Pancreas (tissue), 10 donors: ENCODE measurements at regions not wholly inside any gene's neighbourhood (a gene's known extent, or its start where the extent isn't known, plus 50 kb on each side); places are given as distances from the start of the nearest gene placed in this dataset.

Source experiments
- ATAC-seq, 4 donors: fragments of 200-7000 bp; cut with Tn5 transposase; one replicate each; pipeline versions ENCODE4 v1.8.0 to v1.9.1; 2020; ENCODE audit warnings: mild to moderate bottlenecking in 4 of 4, moderate library complexity in 4 of 4
- DNase-seq, 6 donors: peaks; one replicate each; pipeline ENCODE4 v3.0.0-alpha.2; 2020
- FAIRE-seq: peaks from 2 replicates; lab custom pipeline; 2012; peaks lifted over from hg19 to GRCh38; lab: Jason Lieb, UNC
- H3K27ac ChIP-seq, 4 donors: fragments of 200-600 bp; sonication (generic); 1 replicate in 3 of 4; 2 replicates in 1 of 4; pipeline versions ENCODE4 v1.5.0 to v1.8.0; 2020
- H3K27me3 ChIP-seq, 4 donors: fragments of 200-600 bp; one replicate each; pipeline ENCODE4 v1.8.0; 2021
- H3K36me3 ChIP-seq, 3 donors: fragments of 200-600 bp; sonication (generic) in 1 of 3; one replicate each; pipeline versions ENCODE4 v1.5.0 to v1.8.0; 2020 to 2021
- H3K4me1 ChIP-seq, 3 donors: fragments of 200-600 bp; one replicate each; pipeline ENCODE4 v1.8.0; 2021
- H3K4me3 ChIP-seq, 4 donors: fragments of 200-600 bp; sonication (generic) in 2 of 4; one replicate each; pipeline versions ENCODE4 v1.5.0 to v1.8.0; 2020 to 2021
- H3K9me3 ChIP-seq, 4 donors: fragments of 200-600 bp; one replicate each; pipeline ENCODE4 v1.8.0; 2021
- CTCF ChIP-seq, 4 donors: fragments of 200-600 bp; sonication (generic) in 3 of 4; IDR thresholded peaks; one replicate each; pipeline versions ENCODE4 v1.5.0 to v1.8.0; 2021; ENCODE audit warnings: antibody characterized with exemption in 4 of 4
- WGBS, 2 donors: extraction: QIAGEN DNeasy Blood & Tissue Kit; methylation state at CpG; one replicate each; pipeline ENCODE4 v1.1.7; 2013; 5-methylcytosine and 5-hydroxymethylcytosine counted together
- intact Hi-C, 3 donors: fragments of 100-400 bp; cut with DNase I; formaldehyde crosslinking; loops; one replicate each; pipeline versions ENCODE4 v1.11.1 to v1.14.2; 2022
- donor health status: healthy with polysubstance abuse.
- donor health status: DM: no; HTN: no; CAD: no; lungs with moderate emphysema.
- donor health status: DM: no; HTN: no; CAD: no.
- donor health status: control.
- donor health status: control.
- donor health status: Bipolar disorder and iron deficiency.
- donor health status: DM: yes; HTN: yes; CAD: no.
- donor health status: DM: no; HTN: no; CAD: no.
- donor health status: DM: no; HTN: no; CAD: no.
- donor health status: DM: yes; HTN: yes; CAD: no.

- H3K4me3 ChIP-seq = no peak overlapping the region
- DNase-seq = no peak
- no peaks in the 10 kb centered on the region for H3K4me1 ChIP-seq
- no peak for FAIRE-seq
- H3K27ac ChIP-seq = no peak overlapping the region
- no peak for ATAC-seq
- H3K9me3 ChIP-seq = no peaks in the 10 kb centered on the region
- H3K36me3 ChIP-seq = no peaks in the 10 kb centered on the region
- intact Hi-C loops = no loop called here
- 35 to 68% methylated on average over 6 of the region's 6 CpGs for WGBS, 2 donors
- no peaks in the 10 kb centered on the region for H3K27me3 ChIP-seq
- no peak for TF ChIP-seq CTCF (IDR thresholded peaks at IDR 0.05)
Measured at GRCh38 chr7:145850636-145851035, 266.0 kb upstream of the CNTNAP2 start.

- DNase-seq = no peak
- no peak for TF ChIP-seq CTCF (IDR thresholded peaks at IDR 0.05)
- WGBS, 2 donors = 24 to 37% methylated on average over 1 of the region's 1 CpG
Measured at GRCh38 chr7:145848691-145849090, 267.9 kb upstream of the CNTNAP2 start.

GRCh38 chr7:145845345-145845744, 271.3 kb upstream of the CNTNAP2 start:
- no peaks in the 10 kb centered on the region for H3K9me3 ChIP-seq
- ATAC-seq (no peak), DNase-seq (no peak), FAIRE-seq (no peak)
- H3K27me3 ChIP-seq = no peaks in the 10 kb centered on the region
- H3K27ac ChIP-seq = no peak overlapping the region
- H3K36me3 ChIP-seq = no peaks in the 10 kb centered on the region
- intact Hi-C loops = no loop called here
- no peaks in the 10 kb centered on the region for H3K4me1 ChIP-seq
- 38 to 49% methylated on average over 6 of the region's 6 CpGs for WGBS, 2 donors
- no peak for TF ChIP-seq CTCF (IDR thresholded peaks at IDR 0.05)
- H3K4me3 ChIP-seq = no peak overlapping the region

More at GRCh38 chr7:145848691-145849090, 267.9 kb upstream of the CNTNAP2 start:
- ATAC-seq (no peak), FAIRE-seq (no peak)
- H3K27ac ChIP-seq = no peak overlapping the region
- H3K4me1 ChIP-seq = no peaks in the 10 kb centered on the region
- no peaks in the 10 kb centered on the region for H3K36me3 ChIP-seq
- no peaks in the 10 kb centered on the region for H3K9me3 ChIP-seq
- intact Hi-C loops = no loop called here
- H3K27me3 ChIP-seq = no peaks in the 10 kb centered on the region
- H3K4me3 ChIP-seq = no peak overlapping the region

GRCh38 chr7:145839814-145840213, 276.8 kb upstream of the CNTNAP2 start:
- no peak overlapping the region for H3K4me3 ChIP-seq
- 69 to 92% methylated on average over 1 of the region's 1 CpG for WGBS, 2 donors
- no peak for DNase-seq
- intact Hi-C loops = no loop called here
- H3K27me3 ChIP-seq = no peaks in the 10 kb centered on the region
- H3K36me3 ChIP-seq = no peaks in the 10 kb centered on the region
- ATAC-seq = no peak
- TF ChIP-seq CTCF (IDR thresholded peaks at IDR 0.05) = no peak
- H3K27ac ChIP-seq = no peak overlapping the region
- no peaks in the 10 kb centered on the region for H3K4me1 ChIP-seq
- H3K9me3 ChIP-seq = no peaks in the 10 kb centered on the region
- no peak for FAIRE-seq

- intact Hi-C loops = no loop called here
- DNase-seq (no peak), ATAC-seq (no peak), FAIRE-seq (no peak)
- Histone ChIP-seq H3K4me3 (no peak overlapping the region), H3K36me3 (no peaks in the 10 kb centered on the region), H3K27ac (no peak overlapping the region), H3K4me1 (no peaks in the 10 kb centered on the region), H3K9me3 (no peaks in the 10 kb centered on the region), H3K27me3 (no peaks in the 10 kb centered on the region)
- WGBS, 2 donors = 50 to 61% methylated on average over 4 of the region's 4 CpGs
- TF ChIP-seq CTCF (IDR thresholded peaks at IDR 0.05) = no peak
Measured at GRCh38 chr7:145831616-145832206, 284.9 kb upstream of the CNTNAP2 start.
